MM.1S (cell line): ENCODE measurements at regions not wholly inside any gene's neighbourhood (a gene's known extent, or its start where the extent isn't known, plus 50 kb on each side); places are given as distances from the start of the nearest gene placed in this dataset.

Experiments
- DNase-seq: peaks from one replicate; pipeline ENCODE4 v3.0.0-alpha.2; 2015
- H2AFZ ChIP-seq: fragments of 300-600 bp; sonication (generic); 2 replicates; pipeline ENCODE4 v1.6.0; 2016; ENCODE audit warnings: antibody characterized with exemption, low read length
- H3F3A ChIP-seq: fragments of 300-600 bp; sonication (generic); 2 replicates; pipeline ENCODE4 v1.6.1; 2016; ENCODE audit warnings: mild to moderate bottlenecking, antibody characterized with exemption, low read length, moderate library complexity, mixed read lengths; ENCODE audit not compliant: insufficient read depth
- H3K27ac ChIP-seq: fragments of 300-600 bp; sonication (generic); 2 replicates; pipeline ENCODE4 v1.5.1; 2016; ENCODE audit warnings: mild to moderate bottlenecking, low read length
- H3K27me3 ChIP-seq: fragments of 300-600 bp; sonication (generic); replicated peaks from 2 replicates; pipeline ENCODE4 v1.6.0; 2016; ENCODE audit warnings: low read length; ENCODE audit not compliant: insufficient read depth
- H3K36me3 ChIP-seq: fragments of 300-600 bp; sonication (generic); replicated peaks from 2 replicates; pipeline ENCODE4 v1.6.1; 2016; ENCODE audit warnings: mild to moderate bottlenecking, low read length, mixed read lengths; ENCODE audit not compliant: insufficient read depth
- H3K4me1 ChIP-seq: fragments of 300-600 bp; sonication (generic); 2 replicates; pipeline ENCODE4 v1.6.1; 2016; ENCODE audit warnings: low read length, mixed read lengths
- H3K4me2 ChIP-seq: fragments of 300-600 bp; sonication (generic); 2 replicates; pipeline ENCODE4 v1.6.0; 2016; ENCODE audit warnings: low read depth, low read length
- H3K4me3 ChIP-seq: fragments of 300-600 bp; sonication (generic); 2 replicates; pipeline ENCODE4 v1.5.1; 2016; ENCODE audit warnings: low read length, mixed read lengths
- H3K79me2 ChIP-seq: fragments of 300-600 bp; sonication (generic); 2 replicates; pipeline ENCODE4 v1.6.1; 2016; ENCODE audit warnings: mixed run types, low read length, mixed read lengths
- H3K9ac ChIP-seq: fragments of 300-600 bp; sonication (generic); 2 replicates; pipeline ENCODE4 v1.6.1; 2016; ENCODE audit warnings: low read length, mixed read lengths
- H3K9me2 ChIP-seq: fragments of 300-600 bp; sonication (generic); replicated peaks from 2 replicates; pipeline ENCODE4 v1.6.1; 2016; ENCODE audit warnings: mild to moderate bottlenecking, low read length, mixed read lengths; ENCODE audit not compliant: insufficient read depth
- H3K9me3 ChIP-seq: fragments of 300-600 bp; sonication (generic); replicated peaks from 2 replicates; pipeline ENCODE4 v1.6.1; 2016; ENCODE audit warnings: mild to moderate bottlenecking, low read length, mixed read lengths; ENCODE audit not compliant: insufficient read depth
- H4K20me1 ChIP-seq: fragments of 300-600 bp; sonication (generic); 2 replicates; pipeline ENCODE4 v1.6.1; 2016; ENCODE audit warnings: mild to moderate bottlenecking, low read length, moderate library complexity, mixed read lengths; ENCODE audit not compliant: insufficient read depth
- EZH2 ChIP-seq: fragments of 300-600 bp; sonication (generic); optimal IDR thresholded peaks from 2 replicates; pipeline ENCODE3; 2017; ENCODE audit warnings: low read depth, mild to moderate bottlenecking, antibody characterized with exemption, low read length, mixed read lengths
- EZH2phosphoT487 ChIP-seq: fragments of 300-600 bp; sonication (generic); IDR thresholded peaks from 2 replicates; pipeline ENCODE4 v1.6.1; 2018; ENCODE audit warnings: antibody characterized with exemption, low read length
- TF ChIP-seq, protein P1 (sequence below): fragments of 300-600 bp; sonication (generic); IDR thresholded peaks from 2 replicates; pipeline ENCODE4 v1.5.1; 2016; ENCODE audit warnings: antibody characterized with exemption, low read length, mixed read lengths

DNA sequence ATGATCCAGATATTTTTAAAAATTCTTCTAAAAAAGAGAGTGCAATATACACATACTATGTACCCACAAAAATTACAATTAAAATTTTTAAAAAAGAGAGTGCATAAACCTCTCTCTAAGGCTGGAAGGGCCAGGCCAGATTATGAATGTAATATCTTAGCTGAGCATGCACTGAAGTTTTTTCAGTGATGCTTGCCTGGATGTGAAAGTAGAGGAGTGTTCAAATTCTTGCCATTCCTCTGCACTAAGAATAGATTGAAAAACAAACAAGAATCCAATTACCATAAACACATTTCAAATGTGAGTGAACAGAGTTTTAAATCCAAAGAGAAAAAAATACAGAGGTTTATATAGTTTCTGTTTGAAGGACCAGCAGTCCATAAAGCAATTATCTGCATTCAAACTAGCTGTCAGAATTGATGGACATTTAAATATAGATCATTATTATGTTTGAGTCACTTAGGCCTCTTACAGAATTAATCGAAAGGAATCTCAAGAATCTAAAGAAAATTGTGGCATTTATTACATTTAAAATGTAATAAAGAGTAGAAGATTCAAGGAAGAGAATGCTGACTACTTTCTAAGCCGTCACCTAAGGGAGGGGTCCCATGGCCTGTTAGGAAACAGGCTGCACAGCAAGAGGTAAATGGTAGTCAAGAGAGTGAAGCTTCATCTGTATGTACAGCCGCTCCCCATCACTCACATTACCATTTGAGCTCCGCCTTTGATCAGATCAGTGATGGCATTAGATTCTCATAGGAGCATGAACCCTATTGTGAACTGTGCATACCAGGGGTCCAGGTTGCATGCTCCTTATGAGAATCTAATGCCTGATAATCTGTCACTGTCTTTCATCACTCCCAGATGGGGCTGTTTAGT, 159.3 kb upstream of the MDFIC2 start:
- no peak overlapping the region for H3K9ac ChIP-seq
- no peaks in the 10 kb centered on the region for H3K4me1 ChIP-seq
- H3F3A ChIP-seq: no peaks in the 10 kb centered on the region
- no peaks in the 10 kb centered on the region for H4K20me1 ChIP-seq
- H3K27me3 ChIP-seq: no peaks in the 10 kb centered on the region
- H3K4me2 ChIP-seq: no peak overlapping the region
- no peak overlapping the region for H2AFZ ChIP-seq
- no peak overlapping the region for H3K27ac ChIP-seq
- H3K79me2 ChIP-seq: no peaks in the 10 kb centered on the region
- DNase-seq: no peak
- H3K9me2 ChIP-seq: no peaks in the 10 kb centered on the region
- no peaks in the 10 kb centered on the region for H3K36me3 ChIP-seq
- no peaks in the 10 kb centered on the region for H3K9me3 ChIP-seq
- no peak for TF ChIP-seq EZH2phosphoT487
- TF ChIP-seq, protein P1, sequence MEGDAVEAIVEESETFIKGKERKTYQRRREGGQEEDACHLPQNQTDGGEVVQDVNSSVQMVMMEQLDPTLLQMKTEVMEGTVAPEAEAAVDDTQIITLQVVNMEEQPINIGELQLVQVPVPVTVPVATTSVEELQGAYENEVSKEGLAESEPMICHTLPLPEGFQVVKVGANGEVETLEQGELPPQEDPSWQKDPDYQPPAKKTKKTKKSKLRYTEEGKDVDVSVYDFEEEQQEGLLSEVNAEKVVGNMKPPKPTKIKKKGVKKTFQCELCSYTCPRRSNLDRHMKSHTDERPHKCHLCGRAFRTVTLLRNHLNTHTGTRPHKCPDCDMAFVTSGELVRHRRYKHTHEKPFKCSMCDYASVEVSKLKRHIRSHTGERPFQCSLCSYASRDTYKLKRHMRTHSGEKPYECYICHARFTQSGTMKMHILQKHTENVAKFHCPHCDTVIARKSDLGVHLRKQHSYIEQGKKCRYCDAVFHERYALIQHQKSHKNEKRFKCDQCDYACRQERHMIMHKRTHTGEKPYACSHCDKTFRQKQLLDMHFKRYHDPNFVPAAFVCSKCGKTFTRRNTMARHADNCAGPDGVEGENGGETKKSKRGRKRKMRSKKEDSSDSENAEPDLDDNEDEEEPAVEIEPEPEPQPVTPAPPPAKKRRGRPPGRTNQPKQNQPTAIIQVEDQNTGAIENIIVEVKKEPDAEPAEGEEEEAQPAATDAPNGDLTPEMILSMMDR: no peak
- TF ChIP-seq EZH2: no peak
- H3K4me3 ChIP-seq: no peak overlapping the region

GRCh38 chr3:70466096-70466495, 153.7 kb upstream of the MDFIC2 start:
- H2AFZ ChIP-seq: no peak overlapping the region
- H3K27ac ChIP-seq: no peak overlapping the region
- no peak overlapping the region for H3K4me2 ChIP-seq
- H3K4me3 ChIP-seq: no peak overlapping the region
- H3F3A ChIP-seq: no peaks in the 10 kb centered on the region
- no peaks in the 10 kb centered on the region for H3K4me1 ChIP-seq
- H3K79me2 ChIP-seq: no peaks in the 10 kb centered on the region
- H3K27me3 ChIP-seq: no peaks in the 10 kb centered on the region
- H3K9ac ChIP-seq: no peak overlapping the region
- no peaks in the 10 kb centered on the region for H3K9me3 ChIP-seq
- DNase-seq: no peak
- TF ChIP-seq EZH2phosphoT487: no peak
- TF ChIP-seq, protein P1: no peak
- TF ChIP-seq EZH2: no peak
- no peaks in the 10 kb centered on the region for H3K36me3 ChIP-seq
- H3K9me2 ChIP-seq: no peaks in the 10 kb centered on the region
- no peaks in the 10 kb centered on the region for H4K20me1 ChIP-seq

- H3K36me3 ChIP-seq: no peaks in the 10 kb centered on the region
- TF ChIP-seq EZH2: no peak
- TF ChIP-seq, protein P1: no peak
- no peak for TF ChIP-seq EZH2phosphoT487
- H3K9me2 ChIP-seq: no peaks in the 10 kb centered on the region
- no peaks in the 10 kb centered on the region for H3K9me3 ChIP-seq
- no peak overlapping the region for H2AFZ ChIP-seq
- H3K27me3 ChIP-seq: no peaks in the 10 kb centered on the region
- H3K4me3 ChIP-seq: no peak overlapping the region
- H3K4me1 ChIP-seq: no peaks in the 10 kb centered on the region
- DNase-seq: no peak
- no peaks in the 10 kb centered on the region for H3F3A ChIP-seq
- no peak overlapping the region for H3K9ac ChIP-seq
- H3K79me2 ChIP-seq: no peaks in the 10 kb centered on the region
- no peak overlapping the region for H3K4me2 ChIP-seq
- no peak overlapping the region for H3K27ac ChIP-seq
- H4K20me1 ChIP-seq: no peaks in the 10 kb centered on the region
Observed at GRCh38 chr3:70464876-70465275, 152.4 kb upstream of the MDFIC2 start.
